GM23338 (cell line): ENCODE measurements at regions not wholly inside any gene's neighbourhood (a gene's known extent, or its start where the extent isn't known, plus 50 kb on each side); places are given as distances from the start of the nearest gene placed in this dataset.
A peak's percentile ranks its signal among the peaks of the same experiment; 100 is the strongest.

Experiments
- ATAC-seq: fragments of 200-7000 bp; cut with Tn5 transposase; 3 replicates; pipeline ENCODE4 v1.9.1; 2020
- DNase-seq: peaks from one replicate; pipeline ENCODE4 v3.0.0-alpha.2; 2015; ENCODE audit warnings: low spot score
- H2AFZ ChIP-seq: fragments of 200-600 bp; sonication (generic); 2 replicates; pipeline ENCODE4 v1.8.0; 2016; ENCODE audit warnings: antibody characterized with exemption, mild to moderate bottlenecking, moderate library complexity
- H3F3A ChIP-seq: fragments of 200-600 bp; sonication (generic); replicated peaks from 2 replicates; pipeline ENCODE4 v1.8.0; 2017; ENCODE audit warnings: antibody characterized with exemption, mixed run types, low read depth
- H3K27ac ChIP-seq: fragments of 200-600 bp; sonication (generic); 2 replicates; pipeline ENCODE4 v1.6.1; 2016; ENCODE audit warnings: low read depth
- H3K27me3 ChIP-seq: fragments of 200-600 bp; sonication (generic); 2 replicates; pipeline ENCODE4 v1.8.0; 2016; ENCODE audit warnings: mild to moderate bottlenecking, mixed run types, moderate library complexity; ENCODE audit not compliant: insufficient read depth
- H3K36me3 ChIP-seq: fragments of 200-600 bp; sonication (generic); 2 replicates; pipeline ENCODE4 v1.8.0; 2016; ENCODE audit warnings: mild to moderate bottlenecking; ENCODE audit not compliant: insufficient read depth
- H3K4me1 ChIP-seq: fragments of 200-600 bp; sonication (generic); 2 replicates; pipeline ENCODE4 v1.8.0; 2016; ENCODE audit warnings: mild to moderate bottlenecking, moderate library complexity; ENCODE audit not compliant: insufficient read depth
- H3K4me2 ChIP-seq: fragments of 200-600 bp; sonication (generic); 2 replicates; pipeline ENCODE4 v1.7.1; 2017; ENCODE audit warnings: mixed run types
- H3K4me3 ChIP-seq: fragments of 200-600 bp; sonication (generic); 2 replicates; pipeline ENCODE4 v1.6.1; 2016; ENCODE audit warnings: mixed run types
- H3K79me2 ChIP-seq: fragments of 200-600 bp; sonication (generic); replicated peaks from 2 replicates; pipeline ENCODE4 v1.8.0; 2017; ENCODE audit warnings: mild to moderate bottlenecking; ENCODE audit not compliant: insufficient read depth
- H3K9me2 ChIP-seq: fragments of 200-600 bp; sonication (generic); 2 replicates; pipeline ENCODE4 v1.8.0; 2017; ENCODE audit not compliant: insufficient read depth
- H4K20me1 ChIP-seq: fragments of 200-600 bp; sonication (generic); replicated peaks from 2 replicates; pipeline ENCODE4 v1.8.0; 2017; ENCODE audit warnings: mild to moderate bottlenecking; ENCODE audit not compliant: insufficient read depth
- H3K27ac Mint-ChIP-seq: 2 replicates; pipeline ENCODE4 v1.8.0; 2020; ENCODE audit warnings: inconsistent platforms, mild to moderate bottlenecking, moderate library complexity, mixed read lengths
- H3K27me3 Mint-ChIP-seq: 3 replicates; pipeline ENCODE4 v1.8.0; 2022; ENCODE audit warnings: low read depth, mild to moderate bottlenecking, moderate library complexity, mixed read lengths, inconsistent platforms; ENCODE audit not compliant: insufficient read depth, poor library complexity
- H3K36me3 Mint-ChIP-seq: 3 replicates; pipeline ENCODE4 v1.8.0; 2021; ENCODE audit warnings: low read depth, mild to moderate bottlenecking, inconsistent platforms, moderate library complexity, mixed read lengths
- H3K4me1 Mint-ChIP-seq: 3 replicates; pipeline ENCODE4 v1.8.0; 2020; ENCODE audit warnings: mild to moderate bottlenecking, inconsistent platforms, mixed read lengths
- H3K4me3 Mint-ChIP-seq: 3 replicates; pipeline ENCODE4 v1.8.0; 2021; ENCODE audit warnings: moderate library complexity, mild to moderate bottlenecking, inconsistent platforms, mixed read lengths
- H3K9me3 Mint-ChIP-seq: 3 replicates; pipeline ENCODE4 v1.8.0; 2020; ENCODE audit warnings: moderate library complexity, mild to moderate bottlenecking, inconsistent platforms, mixed read lengths
- CREB1 ChIP-seq: fragments of 250-450 bp; sonication (Bioruptor Pico); IDR thresholded peaks from 2 replicates; pipeline ENCODE4 v1.5.0; 2020; ENCODE audit warnings: low read depth, mild to moderate bottlenecking, moderate library complexity
- EZH2 ChIP-seq: fragments of 200-600 bp; sonication (generic); IDR thresholded peaks from one replicate; pipeline ENCODE4 v1.8.0; 2017; ENCODE audit warnings: antibody characterized with exemption, mild to moderate bottlenecking, low read depth; ENCODE audit not compliant: unreplicated experiment
- NANOG ChIP-seq: IDR thresholded peaks from 2 replicates; pipeline ENCODE4 v1.6.1; 2016; ENCODE audit warnings: antibody characterized with exemption, borderline replicate concordance
- POLR2AphosphoS5 ChIP-seq: IDR thresholded peaks from 2 replicates; pipeline ENCODE4 v1.6.1; 2016; ENCODE audit warnings: antibody characterized with exemption, low read depth
- STAT1 ChIP-seq: IDR thresholded peaks from one replicate; pipeline ENCODE4 v1.6.1; 2016; ENCODE audit warnings: antibody characterized with exemption; ENCODE audit not compliant: unreplicated experiment
- TF ChIP-seq, protein P1 (sequence below): IDR thresholded peaks from 2 replicates; pipeline ENCODE4 v1.6.1; 2016; ENCODE audit warnings: antibody characterized with exemption
- TF ChIP-seq, protein P2 (sequence below), 2 experiments: fragments of 200-600 bp in 1 of 2; sonication (generic) in 1 of 2; conservative IDR thresholded peaks; 2 replicates each; pipeline versions ENCODE4 v1.5.1 to v1.6.1; 2016 to 2017; ENCODE audit warnings: antibody characterized with exemption in 2 of 2, low read depth in 2 of 2, mild to moderate bottlenecking in 2 of 2, moderate library complexity in 1 of 2

DNA sequence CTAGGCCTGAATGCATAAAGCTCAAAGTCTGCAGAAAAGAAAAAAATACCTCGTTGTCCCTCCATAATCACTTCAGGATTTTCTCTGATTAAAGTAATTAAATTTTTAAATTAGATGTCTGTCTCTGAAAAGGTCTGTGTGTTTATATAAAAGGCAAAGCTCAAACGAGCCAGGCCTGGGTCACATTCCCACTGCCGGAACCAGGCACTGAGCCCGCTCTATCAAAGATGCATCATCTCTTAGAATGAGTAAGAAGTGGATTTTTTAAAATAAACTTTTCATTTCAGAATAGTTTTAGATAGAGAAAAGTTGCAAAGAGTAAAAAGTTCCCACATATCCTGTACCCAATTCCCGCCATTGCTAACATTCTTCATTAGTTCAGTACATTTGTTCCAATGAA is 202.1 kb upstream of the KYNU start:
- no peaks in the 10 kb centered on the region for H3K9me3 Mint-ChIP-seq
- DNase-seq (no peak), ATAC-seq (no peak)
- no peaks in the 10 kb centered on the region; the same call in 1 of the 2 replicates for H3K9me2 ChIP-seq
- no peaks in the 10 kb centered on the region for H3K27me3 ChIP-seq
- H3K4me3 Mint-ChIP-seq: no peak overlapping the region
- H3K79me2 ChIP-seq: no peaks in the 10 kb centered on the region
- no peak overlapping the region for H3K4me3 ChIP-seq
- no peaks in the 10 kb centered on the region for H3K4me1 Mint-ChIP-seq
- H3K36me3 Mint-ChIP-seq: no peaks in the 10 kb centered on the region
- no peak overlapping the region for H2AFZ ChIP-seq
- no peaks in the 10 kb centered on the region for H3K4me1 ChIP-seq
- H3K36me3 ChIP-seq: no peaks in the 10 kb centered on the region
- H3K27ac ChIP-seq: no peak overlapping the region
- peaks cover 2% of the 10 kb centered on the region for H3K27me3 Mint-ChIP-seq
- TF ChIP-seq CREB1 (CRISPR knock-in tag) (no peak), STAT1 (no peak), EZH2 (no peak)
- TF ChIP-seq, protein P1, sequence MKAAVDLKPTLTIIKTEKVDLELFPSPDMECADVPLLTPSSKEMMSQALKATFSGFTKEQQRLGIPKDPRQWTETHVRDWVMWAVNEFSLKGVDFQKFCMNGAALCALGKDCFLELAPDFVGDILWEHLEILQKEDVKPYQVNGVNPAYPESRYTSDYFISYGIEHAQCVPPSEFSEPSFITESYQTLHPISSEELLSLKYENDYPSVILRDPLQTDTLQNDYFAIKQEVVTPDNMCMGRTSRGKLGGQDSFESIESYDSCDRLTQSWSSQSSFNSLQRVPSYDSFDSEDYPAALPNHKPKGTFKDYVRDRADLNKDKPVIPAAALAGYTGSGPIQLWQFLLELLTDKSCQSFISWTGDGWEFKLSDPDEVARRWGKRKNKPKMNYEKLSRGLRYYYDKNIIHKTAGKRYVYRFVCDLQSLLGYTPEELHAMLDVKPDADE: no peak
- no peak overlapping the region for H3K27ac Mint-ChIP-seq
- no peaks in the 10 kb centered on the region for H3F3A ChIP-seq
- H3K4me2 ChIP-seq: no peak overlapping the region
- no peaks in the 10 kb centered on the region for H4K20me1 ChIP-seq

DNA sequence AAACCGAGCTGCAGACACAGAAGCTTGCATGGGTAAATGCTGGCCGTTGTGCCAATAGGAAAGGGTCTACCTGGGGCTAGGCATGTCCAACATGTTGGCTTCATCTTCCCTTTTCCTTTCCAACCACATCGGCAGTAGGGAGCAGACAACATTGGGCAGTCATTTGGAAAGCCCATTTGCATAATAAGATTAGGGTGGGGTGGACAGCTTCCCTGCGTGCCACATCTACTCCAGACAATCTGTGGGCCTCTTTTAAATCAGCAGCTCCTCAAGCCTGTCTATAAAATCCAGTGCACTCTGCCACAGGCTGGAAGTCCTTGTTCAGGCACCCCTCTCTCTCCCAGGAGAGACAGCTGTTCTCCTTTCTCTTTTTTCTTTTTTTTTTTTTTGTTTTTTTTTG is 203.6 kb upstream of the KYNU start:
- DNase-seq: no peak
- H3K4me2 ChIP-seq: no peak overlapping the region
- H3K79me2 ChIP-seq: no peaks in the 10 kb centered on the region
- H3K4me1 ChIP-seq: no peaks in the 10 kb centered on the region
- ATAC-seq: no peak
- H3K4me3 Mint-ChIP-seq: no peak overlapping the region
- H3K9me3 Mint-ChIP-seq: no peaks in the 10 kb centered on the region
- H4K20me1 ChIP-seq: no peaks in the 10 kb centered on the region
- no peaks in the 10 kb centered on the region for H3K27me3 ChIP-seq
- no peaks in the 10 kb centered on the region for H3K36me3 ChIP-seq
- H3K4me3 ChIP-seq: no peak overlapping the region
- H3K27me3 Mint-ChIP-seq: peaks cover 2% of the 10 kb centered on the region
- no peak for TF ChIP-seq EZH2
- TF ChIP-seq, protein P2, sequence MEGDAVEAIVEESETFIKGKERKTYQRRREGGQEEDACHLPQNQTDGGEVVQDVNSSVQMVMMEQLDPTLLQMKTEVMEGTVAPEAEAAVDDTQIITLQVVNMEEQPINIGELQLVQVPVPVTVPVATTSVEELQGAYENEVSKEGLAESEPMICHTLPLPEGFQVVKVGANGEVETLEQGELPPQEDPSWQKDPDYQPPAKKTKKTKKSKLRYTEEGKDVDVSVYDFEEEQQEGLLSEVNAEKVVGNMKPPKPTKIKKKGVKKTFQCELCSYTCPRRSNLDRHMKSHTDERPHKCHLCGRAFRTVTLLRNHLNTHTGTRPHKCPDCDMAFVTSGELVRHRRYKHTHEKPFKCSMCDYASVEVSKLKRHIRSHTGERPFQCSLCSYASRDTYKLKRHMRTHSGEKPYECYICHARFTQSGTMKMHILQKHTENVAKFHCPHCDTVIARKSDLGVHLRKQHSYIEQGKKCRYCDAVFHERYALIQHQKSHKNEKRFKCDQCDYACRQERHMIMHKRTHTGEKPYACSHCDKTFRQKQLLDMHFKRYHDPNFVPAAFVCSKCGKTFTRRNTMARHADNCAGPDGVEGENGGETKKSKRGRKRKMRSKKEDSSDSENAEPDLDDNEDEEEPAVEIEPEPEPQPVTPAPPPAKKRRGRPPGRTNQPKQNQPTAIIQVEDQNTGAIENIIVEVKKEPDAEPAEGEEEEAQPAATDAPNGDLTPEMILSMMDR (conservative IDR thresholded peaks at IDR 0.05; ENCODE audit: low read depth in 2 of 2): no peak
- TF ChIP-seq NANOG: no peak
- peak overlapping the region; percentile 28; the same call in 1 of the 2 replicates for H2AFZ ChIP-seq
- H3K27ac ChIP-seq: no peak overlapping the region
- no peaks in the 10 kb centered on the region for H3K36me3 Mint-ChIP-seq
- no peak overlapping the region for H3K27ac Mint-ChIP-seq
- no peaks in the 10 kb centered on the region for H3K4me1 Mint-ChIP-seq
- H3K9me2 ChIP-seq: no peaks in the 10 kb centered on the region
- no peaks in the 10 kb centered on the region for H3F3A ChIP-seq

DNA sequence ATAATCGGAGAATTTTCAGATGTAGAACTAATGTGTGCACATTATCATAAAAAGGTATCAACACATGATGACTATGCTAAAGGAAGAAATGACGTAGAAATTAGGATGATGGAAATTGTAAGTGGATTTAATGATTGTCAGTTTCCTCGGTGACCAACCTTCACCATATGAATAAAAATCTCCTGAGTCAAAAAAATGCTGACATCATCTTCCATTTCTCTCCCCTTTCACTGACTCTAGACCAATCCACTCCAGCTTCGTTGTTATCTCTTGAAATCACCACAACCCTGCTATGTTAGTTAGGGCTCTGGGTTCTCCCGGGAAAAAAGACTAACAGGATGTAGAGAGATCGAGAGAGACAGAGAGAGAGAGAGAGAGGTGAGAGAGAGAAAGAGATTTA is 204.8 kb upstream of the KYNU start:
- Histone ChIP-seq H3K27ac (no peak overlapping the region), H3K9me2 (no peaks in the 10 kb centered on the region), H2AFZ (no peak overlapping the region), H3K36me3 (no peaks in the 10 kb centered on the region), H3K4me2 (no peak overlapping the region), H3F3A (no peaks in the 10 kb centered on the region), H4K20me1 (no peaks in the 10 kb centered on the region), H3K27me3 (no peaks in the 10 kb centered on the region), H3K4me3 (no peak overlapping the region), H3K79me2 (no peaks in the 10 kb centered on the region), H3K4me1 (no peaks in the 10 kb centered on the region)
- ATAC-seq: no peak
- H3K9me3 Mint-ChIP-seq: no peaks in the 10 kb centered on the region
- DNase-seq: no peak
- H3K4me1 Mint-ChIP-seq: no peaks in the 10 kb centered on the region
- no peaks in the 10 kb centered on the region for H3K36me3 Mint-ChIP-seq
- peaks cover 2% of the 10 kb centered on the region for H3K27me3 Mint-ChIP-seq
- no peak overlapping the region for H3K27ac Mint-ChIP-seq
- no peak overlapping the region for H3K4me3 Mint-ChIP-seq
- TF ChIP-seq POLR2AphosphoS5: no peak
- TF ChIP-seq, protein P1: no peak
